ENCODE measurements at regions not wholly inside any gene's neighbourhood (a gene's known extent, or its start where the extent isn't known, plus 50 kb on each side); places are given as distances from the start of the nearest gene placed in this dataset.
A peak's percentile ranks its signal among the peaks of the same experiment; 100 is the strongest.
"Not testable (repeated sequence)": the region's sequence is repeated elsewhere in the genome, so short reads cannot be mapped to it uniquely, and the experiment has no call there.

DNA sequence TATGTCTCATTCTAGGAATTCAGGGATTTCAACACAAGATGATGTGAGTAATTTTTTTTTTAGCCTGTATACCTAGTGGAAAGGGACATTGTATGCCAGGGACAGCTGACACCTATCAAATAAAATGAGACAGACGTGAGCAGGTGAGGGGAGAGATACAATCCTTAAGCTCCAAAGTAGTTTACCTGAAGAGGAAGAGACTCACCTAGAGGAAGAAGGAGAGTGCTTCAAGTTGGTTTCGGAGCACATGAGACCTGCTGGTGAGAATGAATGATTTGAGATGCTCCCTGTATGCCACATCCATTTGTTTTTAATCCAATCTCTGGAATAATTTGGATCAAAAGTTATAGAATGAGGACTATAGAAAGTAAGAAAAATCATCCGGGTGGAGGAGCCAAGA, 915.4 kb upstream of the FBXO33 start:
- Histone ChIP-seq H3K9ac (ENCODE audit: insufficient read length, low read depth) (peak overlapping the region; percentile 61), H3K9me3 (ENCODE audit: insufficient read depth, low read length) (no peaks in the 10 kb centered on the region), H3K36me3 (ENCODE audit: insufficient read depth, insufficient read length, low read length) (no peaks in the 10 kb centered on the region), H3K4me3 (ENCODE audit: insufficient read length, low read depth) (peak overlapping the region; percentile 65), H3K27me3 (ENCODE audit: insufficient read depth, insufficient read length) (no peaks in the 10 kb centered on the region), H3K4me1 (ENCODE audit: insufficient read depth, insufficient read length) (no peaks in the 10 kb centered on the region)
- TF ChIP-seq SUZ12 (IDR thresholded peaks at IDR 0.05; ENCODE audit: extremely low read depth, insufficient read depth, insufficient read length) (no peak), ZNF274 (IDR thresholded peaks at IDR 0.05; ENCODE audit: low read depth, low read length) (no peak), YY1 (IDR thresholded peaks at IDR 0.05; ENCODE audit: insufficient read depth, insufficient read length) (no peak)
- DNase-seq (ENCODE audit: low read depth, low spot score), result no peak

DNA sequence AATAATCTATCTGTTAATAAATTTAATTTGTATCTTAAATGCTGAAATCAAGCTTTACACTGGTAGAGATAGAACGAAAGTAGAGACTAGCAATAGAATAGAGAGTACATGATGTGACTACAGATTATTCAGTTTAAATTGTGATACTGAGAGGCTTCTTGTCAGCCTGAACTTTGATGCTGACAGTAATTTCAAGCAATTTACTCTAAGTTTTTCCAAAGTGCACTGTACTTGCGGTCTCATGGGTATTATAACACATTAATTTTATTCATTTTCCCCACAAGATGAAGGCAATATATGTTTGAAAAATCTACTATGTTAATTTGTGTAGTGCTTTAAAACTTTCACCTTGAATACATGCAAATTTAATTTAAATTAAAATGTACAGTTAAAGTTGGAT, 914.0 kb upstream of the FBXO33 start:
- H3K4me1 ChIP-seq (ENCODE audit: insufficient read depth, insufficient read length), result no peaks in the 10 kb centered on the region
- no peak overlapping the region for H3K4me3 ChIP-seq (ENCODE audit: insufficient read length, low read depth)
- H3K9me3 ChIP-seq (ENCODE audit: insufficient read depth, low read length), result no peaks in the 10 kb centered on the region
- no peak overlapping the region for H3K9ac ChIP-seq (ENCODE audit: insufficient read length, low read depth)
- TF ChIP-seq YY1 (IDR thresholded peaks at IDR 0.05; ENCODE audit: insufficient read depth, insufficient read length) (no peak), ZNF274 (IDR thresholded peaks at IDR 0.05; ENCODE audit: low read depth, low read length) (no peak), SUZ12 (IDR thresholded peaks at IDR 0.05; ENCODE audit: extremely low read depth, insufficient read depth, insufficient read length) (no peak)
- no peak for DNase-seq (ENCODE audit: low read depth, low spot score)
- H3K36me3 ChIP-seq (ENCODE audit: insufficient read depth, insufficient read length, low read length), result no peaks in the 10 kb centered on the region
- H3K27me3 ChIP-seq (ENCODE audit: insufficient read depth, insufficient read length), result no peaks in the 10 kb centered on the region

DNA sequence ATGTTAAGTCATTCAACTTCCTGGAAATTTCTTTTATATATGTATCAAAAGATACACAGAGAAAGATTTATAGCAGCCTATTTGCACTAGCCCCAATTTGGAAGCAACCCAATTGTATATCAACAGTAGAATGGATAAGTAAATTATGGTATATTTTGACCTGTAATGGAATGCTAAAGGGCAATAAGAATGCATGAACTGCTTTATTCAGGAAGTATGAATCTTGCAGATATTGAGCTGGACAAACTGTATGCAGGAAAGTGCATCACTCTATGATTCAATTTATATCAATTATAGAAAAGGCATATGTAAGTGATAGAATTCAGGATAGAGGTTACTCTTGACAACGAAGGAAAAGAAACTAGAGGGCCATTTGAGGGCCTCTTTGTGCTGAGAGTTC, 913.1 kb upstream of the FBXO33 start:
- Histone ChIP-seq H3K9ac (ENCODE audit: insufficient read length, low read depth) (no peak overlapping the region), H3K36me3 (ENCODE audit: insufficient read depth, insufficient read length, low read length) (no peaks in the 10 kb centered on the region), H3K4me1 (ENCODE audit: insufficient read depth, insufficient read length) (no peaks in the 10 kb centered on the region), H3K4me3 (ENCODE audit: insufficient read length, low read depth) (no peak overlapping the region), H3K27me3 (ENCODE audit: insufficient read depth, insufficient read length) (no peaks in the 10 kb centered on the region), H3K9me3 (ENCODE audit: insufficient read depth, low read length) (no peaks in the 10 kb centered on the region)
- no peak for TF ChIP-seq SUZ12 (IDR thresholded peaks at IDR 0.05; ENCODE audit: extremely low read depth, insufficient read depth, insufficient read length)
- no peak for TF ChIP-seq YY1 (IDR thresholded peaks at IDR 0.05; ENCODE audit: insufficient read depth, insufficient read length)
- no peak for TF ChIP-seq ZNF274 (IDR thresholded peaks at IDR 0.05; ENCODE audit: low read depth, low read length)
- no peak for DNase-seq (ENCODE audit: low read depth, low spot score)

DNA sequence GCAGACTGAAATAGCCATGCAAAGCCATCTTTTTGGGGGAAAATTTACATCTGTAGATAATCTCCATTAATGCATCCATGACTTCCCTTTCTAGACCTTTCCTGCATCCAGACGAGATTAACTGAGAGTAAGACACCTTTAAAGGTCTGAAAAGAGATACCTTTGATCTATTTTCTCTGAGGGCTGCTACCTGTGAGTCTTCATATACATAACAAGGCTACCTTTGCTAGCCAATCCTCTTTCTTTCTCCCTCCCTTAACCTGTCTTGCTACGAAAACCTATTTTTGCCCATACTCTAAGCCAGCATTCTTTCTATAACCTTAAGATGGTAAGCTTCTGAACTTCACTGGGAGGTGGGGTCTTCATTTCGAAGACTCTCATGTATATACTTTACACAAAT, 908.5 kb upstream of the FBXO33 start:
- no peak overlapping the region for H3K9ac ChIP-seq (ENCODE audit: insufficient read length, low read depth)
- no peaks in the 10 kb centered on the region for H3K9me3 ChIP-seq (ENCODE audit: insufficient read depth, low read length)
- no peak for DNase-seq (ENCODE audit: low read depth, low spot score)
- no peak overlapping the region for H3K4me3 ChIP-seq (ENCODE audit: insufficient read length, low read depth)
- H3K36me3 ChIP-seq (ENCODE audit: insufficient read depth, insufficient read length, low read length), result no peaks in the 10 kb centered on the region
- H3K4me1 ChIP-seq (ENCODE audit: insufficient read depth, insufficient read length), result no peaks in the 10 kb centered on the region
- no peaks in the 10 kb centered on the region for H3K27me3 ChIP-seq (ENCODE audit: insufficient read depth, insufficient read length)
- TF ChIP-seq SUZ12 (IDR thresholded peaks at IDR 0.05; ENCODE audit: extremely low read depth, insufficient read depth, insufficient read length), result no peak
- TF ChIP-seq ZNF274 (IDR thresholded peaks at IDR 0.05; ENCODE audit: low read depth, low read length), result no peak
- no peak for TF ChIP-seq YY1 (IDR thresholded peaks at IDR 0.05; ENCODE audit: insufficient read depth, insufficient read length)

DNA sequence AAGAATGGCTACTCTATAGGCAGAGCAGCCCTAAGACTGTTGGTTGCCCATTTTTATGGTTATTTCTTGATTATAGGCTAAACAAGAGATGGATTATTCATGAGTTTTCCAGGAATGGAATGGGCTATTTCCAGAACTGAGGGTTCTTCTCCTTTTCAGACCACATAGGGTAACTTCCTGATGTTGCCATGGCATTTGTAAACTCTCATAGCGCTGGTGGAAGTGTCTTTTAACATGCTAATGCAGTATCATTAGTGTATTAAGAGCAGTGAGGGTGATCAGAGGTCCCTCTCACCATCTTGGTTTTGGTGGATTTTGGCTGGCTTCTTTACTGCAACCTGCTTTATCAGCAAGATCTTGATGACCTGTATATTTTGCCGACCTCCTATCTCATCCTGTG, 904.6 kb upstream of the FBXO33 start:
- Histone ChIP-seq H3K9ac (ENCODE audit: insufficient read length, low read depth) (no peak overlapping the region), H3K9me3 (ENCODE audit: insufficient read depth, low read length) (no peaks in the 10 kb centered on the region), H3K36me3 (ENCODE audit: insufficient read depth, insufficient read length, low read length) (no peaks in the 10 kb centered on the region), H3K4me1 (ENCODE audit: insufficient read depth, insufficient read length) (no peaks in the 10 kb centered on the region), H3K4me3 (ENCODE audit: insufficient read length, low read depth) (no peak overlapping the region), H3K27me3 (ENCODE audit: insufficient read depth, insufficient read length) (no peaks in the 10 kb centered on the region)
- DNase-seq (ENCODE audit: low read depth, low spot score), result no peak
- no peak for TF ChIP-seq SUZ12 (IDR thresholded peaks at IDR 0.05; ENCODE audit: extremely low read depth, insufficient read depth, insufficient read length)
- no peak for TF ChIP-seq YY1 (IDR thresholded peaks at IDR 0.05; ENCODE audit: insufficient read depth, insufficient read length)
- no peak for TF ChIP-seq ZNF274 (IDR thresholded peaks at IDR 0.05; ENCODE audit: low read depth, low read length)

- H3K36me3 ChIP-seq (ENCODE audit: insufficient read depth, insufficient read length, low read length); H3K4me1 ChIP-seq (ENCODE audit: insufficient read depth, insufficient read length); H3K4me3 ChIP-seq (ENCODE audit: insufficient read length, low read depth); H3K27me3 ChIP-seq (ENCODE audit: insufficient read depth, insufficient read length); H3K9me3 ChIP-seq (ENCODE audit: insufficient read depth, low read length); H3K9ac ChIP-seq (ENCODE audit: insufficient read length, low read depth): not testable (repeated sequence)
- peak; percentile 22 for DNase-seq (ENCODE audit: low read depth, low spot score)
These were observed 894.3 kb upstream of the FBXO33 start for GRCh38 chr14:40326519-40326918.

- Histone ChIP-seq H3K4me3 (ENCODE audit: insufficient read length, low read depth) (no peak overlapping the region), H3K9me3 (ENCODE audit: insufficient read depth, low read length) (no peaks in the 10 kb centered on the region), H3K36me3 (ENCODE audit: insufficient read depth, insufficient read length, low read length) (no peaks in the 10 kb centered on the region), H3K9ac (ENCODE audit: insufficient read length, low read depth) (no peak overlapping the region), H3K4me1 (ENCODE audit: insufficient read depth, insufficient read length) (no peaks in the 10 kb centered on the region), H3K27me3 (ENCODE audit: insufficient read depth, insufficient read length) (no peaks in the 10 kb centered on the region)
- TF ChIP-seq YY1 (IDR thresholded peaks at IDR 0.05; ENCODE audit: insufficient read depth, insufficient read length) (no peak), SUZ12 (IDR thresholded peaks at IDR 0.05; ENCODE audit: extremely low read depth, insufficient read depth, insufficient read length) (no peak), ZNF274 (IDR thresholded peaks at IDR 0.05; ENCODE audit: low read depth, low read length) (no peak)
- peak; percentile 18 for DNase-seq (ENCODE audit: low read depth, low spot score)
These were observed 886.0 kb upstream of the FBXO33 start for GRCh38 chr14:40318211-40318719.

DNA sequence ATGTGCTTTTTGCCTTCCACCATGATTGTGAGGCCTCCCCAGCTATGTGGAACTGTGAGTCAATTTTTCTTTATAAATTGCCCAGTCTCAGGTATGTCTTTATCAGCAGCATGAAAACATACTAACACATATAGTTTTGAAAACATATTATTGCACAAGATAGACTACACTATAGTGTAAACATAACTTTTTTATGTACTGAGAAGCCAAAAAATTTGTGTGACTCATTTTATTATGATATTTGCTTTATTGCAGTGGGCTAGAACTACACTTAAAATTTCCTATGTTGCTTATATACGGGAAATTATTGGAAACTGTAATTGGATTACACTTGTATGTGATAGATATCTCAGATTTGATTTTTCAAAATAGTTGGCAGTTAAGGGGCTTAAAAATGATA, 885.5 kb upstream of the FBXO33 start:
- H3K27me3 ChIP-seq (ENCODE audit: insufficient read depth, insufficient read length), result no peaks in the 10 kb centered on the region
- no peaks in the 10 kb centered on the region for H3K9me3 ChIP-seq (ENCODE audit: insufficient read depth, low read length)
- H3K4me3 ChIP-seq (ENCODE audit: insufficient read length, low read depth), result no peak overlapping the region
- H3K9ac ChIP-seq (ENCODE audit: insufficient read length, low read depth), result no peak overlapping the region
- H3K4me1 ChIP-seq (ENCODE audit: insufficient read depth, insufficient read length), result no peaks in the 10 kb centered on the region
- no peak for TF ChIP-seq YY1 (IDR thresholded peaks at IDR 0.05; ENCODE audit: insufficient read depth, insufficient read length)
- TF ChIP-seq ZNF274 (IDR thresholded peaks at IDR 0.05; ENCODE audit: low read depth, low read length), result no peak
- no peak for TF ChIP-seq SUZ12 (IDR thresholded peaks at IDR 0.05; ENCODE audit: extremely low read depth, insufficient read depth, insufficient read length)
- no peaks in the 10 kb centered on the region for H3K36me3 ChIP-seq (ENCODE audit: insufficient read depth, insufficient read length, low read length)
- no peak for DNase-seq (ENCODE audit: low read depth, low spot score)
